Progenitor cell of endocrine pancreas (in vitro differentiated cells): ENCODE measurements at regions not wholly inside any gene's neighbourhood (a gene's known extent, or its start where the extent isn't known, plus 50 kb on each side); places are given as distances from the start of the nearest gene placed in this dataset.
A peak's percentile ranks its signal among the peaks of the same experiment; 100 is the strongest.

Source experiments
- DNase-seq: peaks from one replicate; pipeline ENCODE4 v3.0.0; 2021; ENCODE audit warnings: low spot score; ENCODE audit not compliant: unreplicated experiment
- H3K27ac Mint-ChIP-seq: 2 replicates; pipeline ENCODE4 v1.8.0; 2021; ENCODE audit warnings: mild to moderate bottlenecking, moderate library complexity, mixed read lengths
- H3K27me3 Mint-ChIP-seq: 2 replicates; pipeline ENCODE4 v1.8.0; 2021; ENCODE audit warnings: mixed read lengths
- H3K36me3 Mint-ChIP-seq: 2 replicates; pipeline ENCODE4 v1.8.0; 2022; ENCODE audit warnings: mixed read lengths; ENCODE audit not compliant: insufficient read depth
- H3K4me1 Mint-ChIP-seq: 2 replicates; pipeline ENCODE4 v1.8.0; 2021; ENCODE audit warnings: low read depth, mixed read lengths
- H3K4me3 Mint-ChIP-seq: 2 replicates; pipeline ENCODE4 v1.8.0; 2021; ENCODE audit warnings: low read depth, mild to moderate bottlenecking, moderate library complexity, mixed read lengths
- H3K9me3 Mint-ChIP-seq: 2 replicates; pipeline ENCODE4 v1.8.0; 2021; ENCODE audit warnings: low read depth, mixed read lengths
- CTCF ChIP-seq: fragments of 200-600 bp; sonication (generic); IDR thresholded peaks from one replicate; pipeline ENCODE4 v1.5.0; 2021; ENCODE audit warnings: antibody characterized with exemption, mild to moderate bottlenecking; ENCODE audit not compliant: unreplicated experiment

GRCh38 chr2:153622285-153622684 is 143.7 kb upstream of the RPRM start:
- Mint-ChIP-seq H3K27me3 (no peaks in the 10 kb centered on the region), H3K27ac (no peak overlapping the region), H3K4me1 (no peaks in the 10 kb centered on the region), H3K9me3 (peaks cover 15% of the 10 kb centered on the region), H3K4me3 (no peak overlapping the region), H3K36me3 (no peaks in the 10 kb centered on the region)
- no peak for DNase-seq
- peak; percentile 64 for TF ChIP-seq CTCF

- TF ChIP-seq CTCF, result no peak
- H3K9me3 Mint-ChIP-seq, result peaks cover 11% of the 10 kb centered on the region
- H3K4me1 Mint-ChIP-seq, result no peaks in the 10 kb centered on the region
- no peak for DNase-seq
- H3K27ac Mint-ChIP-seq, result no peak overlapping the region
- no peaks in the 10 kb centered on the region for H3K27me3 Mint-ChIP-seq
- H3K36me3 Mint-ChIP-seq, result no peaks in the 10 kb centered on the region
- H3K4me3 Mint-ChIP-seq, result no peak overlapping the region
Measured at GRCh38 chr2:153623020-153623419, 144.5 kb upstream of the RPRM start.

GRCh38 chr2:153626676-153627075 is 148.1 kb upstream of the RPRM start:
- H3K9me3 Mint-ChIP-seq, result peaks cover 3% of the 10 kb centered on the region
- H3K4me3 Mint-ChIP-seq, result no peak overlapping the region
- no peak for DNase-seq
- no peak overlapping the region for H3K27ac Mint-ChIP-seq
- no peak for TF ChIP-seq CTCF
- no peaks in the 10 kb centered on the region for H3K4me1 Mint-ChIP-seq
- H3K36me3 Mint-ChIP-seq, result no peaks in the 10 kb centered on the region
- H3K27me3 Mint-ChIP-seq, result no peaks in the 10 kb centered on the region

- no peaks in the 10 kb centered on the region for H3K36me3 Mint-ChIP-seq
- DNase-seq, result no peak
- H3K27me3 Mint-ChIP-seq, result no peaks in the 10 kb centered on the region
- no peaks in the 10 kb centered on the region for H3K4me1 Mint-ChIP-seq
- H3K4me3 Mint-ChIP-seq, result no peak overlapping the region
- peaks cover 3% of the 10 kb centered on the region for H3K9me3 Mint-ChIP-seq
- no peak for TF ChIP-seq CTCF
- no peak overlapping the region for H3K27ac Mint-ChIP-seq
Measured at GRCh38 chr2:153635494-153635893, 156.9 kb upstream of the RPRM start.

- H3K4me1 Mint-ChIP-seq, result no peaks in the 10 kb centered on the region
- no peaks in the 10 kb centered on the region for H3K9me3 Mint-ChIP-seq
- no peak overlapping the region for H3K4me3 Mint-ChIP-seq
- H3K36me3 Mint-ChIP-seq, result no peaks in the 10 kb centered on the region
- no peak overlapping the region for H3K27ac Mint-ChIP-seq
- no peak for TF ChIP-seq CTCF
- no peaks in the 10 kb centered on the region for H3K27me3 Mint-ChIP-seq
- no peak for DNase-seq
Measured at GRCh38 chr2:153641046-153641445, 162.5 kb upstream of the RPRM start.
